ENCODE measurements at regions not wholly inside any gene's neighbourhood (a gene's known extent, or its start where the extent isn't known, plus 50 kb on each side); places are given as distances from the start of the nearest gene placed in this dataset.

GRCh38 chr3:26827169-26827568, 204.6 kb downstream of the LRRC3B start:
- in situ Hi-C loops (cut with HindIII; ENCODE audit: low sequenced_read_pairs) = no loop called here

GRCh38 chr3:26838026-26838425, 215.5 kb downstream of the LRRC3B start:
- TF ChIP-seq CTCF (IDR thresholded peaks at IDR 0.05; ENCODE audit: low read depth, low read length, missing control alignments) = no peak
- in situ Hi-C loops (cut with HindIII; ENCODE audit: low sequenced_read_pairs) = no loop called here
- no peak overlapping the region for H3K4me3 ChIP-seq (ENCODE audit: low read depth, low read length)
- no peak for DNase-seq (ENCODE audit: low read depth)

More at GRCh38 chr3:26827169-26827568, 204.6 kb downstream of the LRRC3B start:
- no peak for DNase-seq (ENCODE audit: low read depth)
- no peak overlapping the region for H3K4me3 ChIP-seq (ENCODE audit: low read depth, low read length)
- no peak for TF ChIP-seq CTCF (IDR thresholded peaks at IDR 0.05; ENCODE audit: low read depth, low read length, missing control alignments)

- H3K4me3 ChIP-seq (ENCODE audit: low read depth, low read length) = no peak overlapping the region
- no peak for DNase-seq (ENCODE audit: low read depth)
- in situ Hi-C loops (cut with HindIII; ENCODE audit: low sequenced_read_pairs) = no loop called here
- TF ChIP-seq CTCF (IDR thresholded peaks at IDR 0.05; ENCODE audit: low read depth, low read length, missing control alignments) = no peak
Measured at GRCh38 chr3:26839001-26839400, 216.4 kb downstream of the LRRC3B start.

- no peak overlapping the region for H3K4me3 ChIP-seq (ENCODE audit: low read depth, low read length)
- DNase-seq (ENCODE audit: low read depth) = no peak
- in situ Hi-C loops (cut with HindIII; ENCODE audit: low sequenced_read_pairs) = no loop called here
- no peak for TF ChIP-seq CTCF (IDR thresholded peaks at IDR 0.05; ENCODE audit: low read depth, low read length, missing control alignments)
Measured at GRCh38 chr3:26840272-26840870, 217.8 kb downstream of the LRRC3B start.

GRCh38 chr3:26845194-26845593, 222.6 kb downstream of the LRRC3B start:
- in situ Hi-C loops (cut with HindIII; ENCODE audit: low sequenced_read_pairs) = no loop called here
- TF ChIP-seq CTCF (IDR thresholded peaks at IDR 0.05; ENCODE audit: low read depth, low read length, missing control alignments) = no peak
- no peak for DNase-seq (ENCODE audit: low read depth)
- no peak overlapping the region for H3K4me3 ChIP-seq (ENCODE audit: low read depth, low read length)

GRCh38 chr3:26847680-26848079, 225.1 kb downstream of the LRRC3B start:
- no peak overlapping the region for H3K4me3 ChIP-seq (ENCODE audit: low read depth, low read length)
- TF ChIP-seq CTCF (IDR thresholded peaks at IDR 0.05; ENCODE audit: low read depth, low read length, missing control alignments) = no peak
- in situ Hi-C loops (cut with HindIII; ENCODE audit: low sequenced_read_pairs) = no loop called here
- no peak for DNase-seq (ENCODE audit: low read depth)

Measured in astrocyte of the cerebellum (primary cell).